Activated CD4-positive, alpha-beta T cell treated with anti-CD3 and anti-CD28 coated beads for 48 hours (primary cell): ENCODE measurements at regions not wholly inside any gene's neighbourhood (a gene's known extent, or its start where the extent isn't known, plus 50 kb on each side); places are given as distances from the start of the nearest gene placed in this dataset.
"Not testable (repeated sequence)": the region's sequence is repeated elsewhere in the genome, so short reads cannot be mapped to it uniquely, and the experiment has no call there.

Source experiments
- DNase-seq: peaks from one replicate; pipeline ENCODE4 v3.0.0-alpha.2; 2020

DNA sequence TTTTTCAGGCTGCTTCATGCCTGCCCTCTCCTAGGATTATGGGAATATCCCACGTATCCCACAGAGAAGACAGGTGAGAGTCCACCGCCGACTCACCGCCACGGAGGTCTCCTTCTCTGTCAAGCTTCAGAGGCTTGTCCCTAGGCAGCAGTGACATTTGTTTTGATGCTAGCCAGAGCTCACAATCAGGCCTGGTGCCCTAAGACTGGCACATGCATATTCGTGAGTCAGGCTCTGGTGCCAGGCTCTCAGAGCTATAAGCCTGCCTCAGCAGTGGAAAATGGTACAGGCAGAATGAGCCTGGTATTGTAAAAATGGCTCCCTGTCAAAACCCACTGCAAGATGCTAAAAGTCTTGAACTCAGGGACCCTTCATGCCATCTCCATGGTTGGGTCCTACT, 65.5 kb downstream of the RBMY1A1 start:
- no peak for DNase-seq

DNA sequence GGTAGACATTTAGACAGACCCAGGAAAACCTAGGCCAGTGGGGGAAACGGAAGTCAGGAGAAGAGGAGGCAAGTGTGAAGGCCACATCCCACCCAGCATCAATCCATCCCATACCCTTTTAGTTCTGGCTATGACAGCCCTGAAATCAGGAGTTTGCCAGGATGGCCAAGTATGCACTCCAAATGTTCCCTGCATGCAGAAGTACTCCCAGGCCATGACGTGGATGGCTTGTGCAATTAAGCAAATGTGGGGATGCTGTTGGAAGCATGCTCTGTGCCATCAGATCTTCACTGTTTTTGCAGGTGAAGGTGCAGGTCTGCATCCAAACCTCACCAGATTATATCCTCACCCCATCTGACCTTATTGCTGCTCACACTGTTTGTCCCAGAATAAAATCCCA, 66.8 kb downstream of the RBMY1A1 start:
- DNase-seq: no peak

DNA sequence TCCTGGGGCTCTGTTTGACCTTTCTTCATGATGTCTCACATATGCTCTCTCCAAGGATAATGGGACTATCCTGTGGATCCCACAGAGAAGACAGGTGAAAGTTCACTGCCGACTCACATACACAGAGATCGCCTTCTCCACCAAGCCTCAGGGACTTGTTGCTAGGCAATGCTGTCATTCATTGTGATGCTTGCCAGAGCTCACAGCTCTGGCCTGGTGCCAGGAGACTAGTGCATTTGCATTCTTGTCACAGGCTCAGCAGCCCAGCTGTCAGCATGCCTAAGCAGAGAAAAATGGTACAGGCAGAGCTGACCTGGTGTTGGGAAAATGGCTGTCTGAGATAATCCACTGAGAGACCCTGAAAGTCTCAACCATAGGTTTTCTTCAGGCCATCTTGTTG, 67.9 kb downstream of the RBMY1A1 start:
- no peak for DNase-seq

DNA sequence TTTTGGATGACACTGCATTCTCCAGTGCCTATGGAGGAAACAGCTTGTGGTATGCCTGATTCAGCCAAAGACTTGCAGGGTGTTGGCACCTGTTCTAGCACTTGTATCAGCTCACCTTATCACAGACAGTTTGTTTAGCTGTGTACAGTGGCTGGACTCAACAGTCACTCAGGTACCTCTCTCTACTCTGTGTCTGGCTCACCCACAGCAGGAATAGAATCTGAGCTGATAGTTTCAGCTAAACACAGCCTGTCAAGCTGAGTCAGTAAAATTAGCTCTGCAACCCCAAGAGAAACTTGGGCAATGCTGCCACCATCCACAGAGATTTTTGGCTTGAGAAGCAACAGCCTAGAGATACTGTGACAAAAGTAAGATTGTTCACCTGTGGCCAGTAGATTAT, 101.5 kb downstream of the RBMY1A1 start:
- DNase-seq: no peak

DNA sequence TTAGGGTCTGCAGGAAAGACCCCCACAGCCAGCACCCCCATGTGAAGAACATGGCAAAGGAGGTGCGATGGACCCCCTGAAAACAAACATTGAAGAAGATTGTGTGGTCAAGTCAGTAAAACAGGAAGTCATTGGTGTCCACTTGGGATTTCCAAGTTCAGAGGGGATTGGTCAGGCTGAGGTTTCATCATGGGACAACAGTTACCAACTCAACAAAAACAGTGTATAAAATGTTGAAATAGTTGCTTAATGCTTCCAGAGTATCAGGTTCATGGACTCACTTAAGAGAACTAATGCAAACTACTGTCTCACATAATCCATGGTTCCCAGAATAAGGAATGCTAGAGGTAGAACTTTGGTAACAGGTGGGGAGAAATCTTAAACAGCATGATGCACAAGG, 115.8 kb downstream of the RBMY1A1 start:
- DNase-seq: no peak

DNA sequence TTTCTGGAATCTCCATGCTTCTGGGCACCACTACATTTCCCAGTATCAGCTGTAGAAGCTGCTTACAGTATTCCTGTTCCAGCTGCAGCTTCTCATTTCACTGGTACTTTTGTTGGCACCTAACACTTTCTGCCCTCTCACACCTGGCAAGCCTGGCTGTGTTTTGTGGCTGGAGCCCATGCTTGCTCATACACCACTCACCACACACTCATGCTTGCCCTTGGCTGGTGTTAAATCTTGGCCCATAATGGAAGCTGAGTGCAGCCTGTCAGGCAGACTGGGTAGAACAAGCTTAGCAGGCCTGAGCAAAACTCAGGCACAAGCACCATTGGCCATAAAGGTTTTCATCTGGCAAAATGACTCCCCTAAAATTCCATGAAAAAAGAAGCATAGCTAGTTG, 124.4 kb downstream of the RBMY1A1 start:
- DNase-seq: not testable (repeated sequence)

DNA sequence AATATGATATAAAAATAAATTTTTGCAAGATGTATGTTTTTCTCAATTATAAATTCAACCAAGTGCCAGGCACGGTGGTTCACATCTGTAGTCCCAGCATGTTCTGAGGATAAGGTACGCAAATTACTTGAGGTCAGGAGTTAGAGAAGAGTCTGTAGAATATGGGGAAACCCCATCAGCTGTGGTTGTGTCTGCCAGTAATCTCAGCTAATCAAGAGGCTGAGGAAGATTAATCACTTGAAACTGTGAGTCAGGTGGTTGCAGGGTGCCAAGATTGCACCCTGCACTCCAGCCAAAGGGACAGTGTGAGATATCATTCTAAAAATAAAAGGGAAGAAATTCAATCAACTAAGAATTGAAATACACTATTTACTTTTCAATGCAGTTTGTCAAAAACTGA, 144.9 kb downstream of the RBMY1A1 start:
- DNase-seq: peak; percentile 3

DNA sequence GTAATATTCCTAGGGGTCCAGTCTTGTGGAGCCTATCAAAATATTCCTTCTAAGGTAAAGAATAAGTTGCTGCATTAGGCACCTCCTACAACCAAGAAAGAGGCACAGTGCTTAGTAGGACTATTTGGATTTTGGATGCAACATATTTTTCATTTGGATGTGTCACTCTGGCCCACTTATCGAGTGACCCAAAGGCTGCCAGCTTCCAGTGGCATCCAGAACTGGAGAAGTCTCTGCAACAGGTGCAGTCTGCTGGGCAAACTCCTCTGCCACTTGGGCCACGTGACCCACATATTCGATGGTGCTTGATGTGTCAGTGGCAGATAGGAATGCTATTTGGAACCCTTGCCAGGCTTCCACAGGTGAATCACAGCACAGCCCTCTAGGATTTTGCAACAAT, 151.7 kb downstream of the RBMY1A1 start:
- not testable (repeated sequence) for DNase-seq

DNA sequence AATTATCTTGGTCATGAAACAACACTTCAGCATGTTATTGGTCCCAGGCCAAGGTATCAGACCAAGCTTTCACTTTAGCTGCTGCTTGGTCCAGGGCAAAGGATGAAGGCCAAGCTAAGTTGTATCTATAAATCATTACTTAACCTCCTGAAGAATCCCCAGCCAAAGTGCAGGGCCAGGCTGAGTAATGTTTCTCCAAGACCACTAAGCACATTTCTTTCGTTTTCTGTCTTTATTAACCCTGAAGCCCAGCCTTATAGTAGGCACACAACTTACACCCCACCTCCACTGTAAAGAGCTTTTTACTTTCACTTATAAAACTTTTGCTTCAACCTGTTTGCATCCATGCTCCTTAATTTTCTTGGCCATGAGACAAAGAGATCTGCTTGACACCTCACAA, 167.3 kb downstream of the RBMY1A1 start:
- not testable (repeated sequence) for DNase-seq

DNA sequence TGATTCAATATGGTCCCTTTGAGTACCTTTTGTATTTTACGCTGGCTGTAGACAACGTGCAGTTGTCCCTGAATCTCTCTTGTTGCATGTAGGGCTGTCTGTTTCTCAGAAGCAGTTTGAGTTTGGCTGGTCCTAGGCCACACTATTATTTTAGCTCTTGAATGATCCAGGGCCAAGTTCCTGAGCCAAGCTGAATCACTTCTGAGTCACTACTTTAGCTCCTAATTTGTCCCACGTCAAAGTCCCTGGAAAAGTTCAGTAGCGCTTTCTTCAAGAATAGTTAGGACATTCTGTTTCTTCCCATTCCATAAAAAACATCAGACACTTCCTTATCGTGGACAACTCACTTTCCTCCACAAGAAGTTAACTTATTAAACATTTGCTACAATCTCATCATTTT, 168.2 kb downstream of the RBMY1A1 start:
- DNase-seq: not testable (repeated sequence)

DNA sequence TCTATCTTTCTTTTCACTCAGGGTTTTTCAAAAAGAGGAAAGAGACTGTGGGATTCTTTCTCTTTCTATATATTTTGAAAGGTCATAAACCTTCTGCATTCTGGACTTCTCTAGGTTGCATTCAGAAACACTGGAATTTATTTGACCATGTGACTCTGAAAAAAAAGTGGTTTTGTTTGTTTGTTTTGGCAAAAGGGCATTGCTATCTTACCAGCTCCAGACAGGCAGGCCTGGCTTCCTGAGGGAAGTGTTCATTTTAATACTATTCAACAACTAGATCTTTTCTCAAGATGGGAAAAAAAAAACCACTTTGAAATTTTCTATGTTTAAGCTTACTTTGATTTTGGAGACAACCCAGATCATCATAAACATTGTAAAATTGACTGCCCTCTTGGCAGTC, 170.6 kb downstream of the RBMY1A1 start:
- DNase-seq: no peak

DNA sequence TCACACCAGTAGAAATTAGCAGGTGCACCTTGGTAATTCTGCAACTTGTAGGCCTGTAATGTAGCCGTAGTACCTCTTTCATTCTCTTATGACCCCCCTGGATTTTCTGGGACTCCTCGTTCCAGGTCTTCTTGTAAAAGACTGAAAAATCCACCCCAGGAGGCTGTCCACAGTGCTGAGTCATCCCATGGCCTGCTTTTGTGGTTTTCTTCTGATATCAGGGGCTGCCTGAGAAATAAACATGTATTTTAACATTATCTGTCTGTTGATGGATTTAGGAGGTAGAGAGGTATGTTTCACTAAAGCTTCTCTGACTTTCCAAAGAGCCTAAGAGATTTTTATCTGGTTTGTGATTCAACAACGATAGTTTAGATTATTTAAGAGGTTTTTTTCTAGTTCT, 171.9 kb downstream of the RBMY1A1 start:
- DNase-seq: not testable (repeated sequence)

DNA sequence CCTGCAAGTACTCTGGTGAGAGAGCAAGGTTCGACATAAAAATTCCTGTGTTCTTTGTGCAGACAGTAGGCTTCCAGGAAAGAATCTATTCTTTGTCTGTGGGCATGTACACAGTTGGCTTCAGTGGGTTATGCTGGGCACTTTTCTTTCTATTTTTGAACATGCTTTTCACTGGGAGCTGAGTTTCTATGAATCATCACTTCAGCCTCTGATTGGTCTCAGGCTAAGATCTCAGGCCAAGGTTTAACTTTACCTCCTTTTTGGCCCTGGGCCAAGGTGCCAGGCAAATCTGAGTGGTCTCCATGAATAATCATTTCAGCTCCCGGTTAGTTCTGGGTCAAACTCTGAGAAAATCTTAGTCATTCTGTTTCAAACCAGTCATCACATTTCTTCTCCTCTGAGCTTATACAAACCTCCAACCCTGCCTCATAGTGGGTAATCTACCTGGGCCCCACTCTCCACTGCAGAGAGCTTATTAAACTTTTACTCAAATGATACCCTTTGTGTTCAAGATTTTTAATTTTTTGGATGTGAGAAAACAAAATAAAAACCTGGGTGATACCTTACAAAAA, 158.8 kb downstream of the RBMY1D start:
- DNase-seq: not testable (repeated sequence)

DNA sequence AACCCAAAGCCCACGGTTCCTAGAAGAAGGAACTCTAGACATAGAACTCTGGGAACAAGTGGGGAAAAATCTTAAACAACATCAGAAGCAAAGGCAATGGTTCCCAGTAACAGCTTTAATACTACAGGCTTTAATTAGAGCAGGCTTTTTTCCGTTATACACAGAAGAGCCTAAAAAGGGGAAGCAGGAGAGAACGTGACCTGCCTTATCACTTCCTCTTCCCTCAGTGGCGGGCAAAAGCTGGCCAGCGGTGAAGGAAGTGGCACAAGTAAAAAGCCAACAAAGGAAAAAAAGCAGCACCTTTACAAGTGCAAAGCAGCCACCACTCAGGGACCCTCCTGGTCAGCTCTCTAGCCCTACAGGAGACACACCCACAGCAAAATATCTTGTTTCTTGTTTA, 149.3 kb downstream of the RBMY1D start:
- not testable (repeated sequence) for DNase-seq

DNA sequence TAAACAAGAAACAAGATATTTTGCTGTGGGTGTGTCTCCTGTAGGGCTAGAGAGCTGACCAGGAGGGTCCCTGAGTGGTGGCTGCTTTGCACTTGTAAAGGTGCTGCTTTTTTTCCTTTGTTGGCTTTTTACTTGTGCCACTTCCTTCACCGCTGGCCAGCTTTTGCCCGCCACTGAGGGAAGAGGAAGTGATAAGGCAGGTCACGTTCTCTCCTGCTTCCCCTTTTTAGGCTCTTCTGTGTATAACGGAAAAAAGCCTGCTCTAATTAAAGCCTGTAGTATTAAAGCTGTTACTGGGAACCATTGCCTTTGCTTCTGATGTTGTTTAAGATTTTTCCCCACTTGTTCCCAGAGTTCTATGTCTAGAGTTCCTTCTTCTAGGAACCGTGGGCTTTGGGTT, 134.1 kb downstream of the RBMY1D start:
- not testable (repeated sequence) for DNase-seq

DNA sequence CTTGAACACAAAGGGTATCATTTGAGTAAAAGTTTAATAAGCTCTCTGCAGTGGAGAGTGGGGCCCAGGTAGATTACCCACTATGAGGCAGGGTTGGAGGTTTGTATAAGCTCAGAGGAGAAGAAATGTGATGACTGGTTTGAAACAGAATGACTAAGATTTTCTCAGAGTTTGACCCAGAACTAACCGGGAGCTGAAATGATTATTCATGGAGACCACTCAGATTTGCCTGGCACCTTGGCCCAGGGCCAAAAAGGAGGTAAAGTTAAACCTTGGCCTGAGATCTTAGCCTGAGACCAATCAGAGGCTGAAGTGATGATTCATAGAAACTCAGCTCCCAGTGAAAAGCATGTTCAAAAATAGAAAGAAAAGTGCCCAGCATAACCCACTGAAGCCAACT, 126.5 kb downstream of the RBMY1D start:
- DNase-seq: not testable (repeated sequence)

DNA sequence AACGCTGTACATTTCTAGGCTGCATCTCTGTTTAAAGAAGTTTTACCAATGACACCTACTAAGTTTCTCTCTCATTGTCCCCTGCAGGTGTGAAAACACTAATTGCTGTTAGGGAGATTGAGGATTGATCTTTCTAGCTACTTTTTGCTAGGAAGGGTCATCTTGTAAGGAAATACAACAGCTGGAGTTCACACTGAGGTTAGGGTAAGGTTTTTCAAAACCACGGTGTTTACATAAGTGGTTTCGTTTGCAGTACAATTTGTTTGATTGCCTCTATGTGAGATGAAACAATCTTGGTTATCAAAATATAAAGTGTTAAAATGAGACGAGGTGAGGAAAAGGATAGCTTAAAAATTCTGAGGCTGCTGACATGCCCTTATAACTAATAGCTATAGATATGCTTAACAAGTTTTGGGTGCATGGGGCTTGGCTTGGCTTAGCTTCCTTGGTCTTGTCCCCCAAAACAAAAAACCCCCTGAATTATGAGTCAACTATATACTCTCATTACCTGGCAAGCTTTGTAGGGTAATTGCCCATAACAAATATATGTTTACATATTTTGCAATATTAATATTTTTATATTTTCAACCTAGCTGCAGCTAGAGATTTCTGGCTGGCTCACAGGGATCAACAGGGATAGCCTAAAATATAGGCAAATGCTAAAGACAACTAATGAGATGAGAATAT, 112.0 kb downstream of the RBMY1D start:
- DNase-seq: not testable (repeated sequence)

DNA sequence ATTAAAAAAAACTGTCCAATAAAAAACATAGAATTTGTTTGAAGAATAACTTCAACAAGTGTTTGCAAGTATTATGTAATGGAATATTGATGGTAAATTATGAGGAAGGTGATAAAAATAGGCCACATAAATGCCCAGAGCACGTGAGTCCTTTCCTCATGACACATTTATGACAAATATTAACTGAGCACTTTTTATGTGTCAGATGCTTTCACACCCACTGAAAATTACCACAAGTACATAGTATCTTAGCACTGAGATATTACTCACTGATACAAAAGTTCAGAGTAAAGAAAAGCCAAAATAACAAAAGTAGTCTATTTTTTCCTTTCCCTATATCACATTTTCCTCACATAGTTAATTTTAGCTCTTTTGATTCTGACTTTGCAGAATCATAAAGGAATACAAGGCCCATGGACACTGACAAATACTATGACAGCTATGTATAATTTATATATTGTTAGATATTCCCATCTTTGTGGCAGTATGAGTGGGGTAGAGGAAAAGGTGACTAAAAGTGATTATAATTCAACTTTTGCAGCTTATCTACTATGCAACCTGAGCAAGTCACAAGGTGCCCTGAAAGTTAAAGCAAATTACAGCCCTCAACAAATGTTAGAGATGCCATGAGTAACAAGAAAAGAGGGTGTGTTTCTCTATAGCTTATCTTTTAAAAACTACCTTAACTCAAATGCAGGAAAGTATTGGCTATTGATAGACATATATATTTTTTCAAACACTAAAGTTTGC, 80.7 kb downstream of the RBMY1D start:
- no peak for DNase-seq

DNA sequence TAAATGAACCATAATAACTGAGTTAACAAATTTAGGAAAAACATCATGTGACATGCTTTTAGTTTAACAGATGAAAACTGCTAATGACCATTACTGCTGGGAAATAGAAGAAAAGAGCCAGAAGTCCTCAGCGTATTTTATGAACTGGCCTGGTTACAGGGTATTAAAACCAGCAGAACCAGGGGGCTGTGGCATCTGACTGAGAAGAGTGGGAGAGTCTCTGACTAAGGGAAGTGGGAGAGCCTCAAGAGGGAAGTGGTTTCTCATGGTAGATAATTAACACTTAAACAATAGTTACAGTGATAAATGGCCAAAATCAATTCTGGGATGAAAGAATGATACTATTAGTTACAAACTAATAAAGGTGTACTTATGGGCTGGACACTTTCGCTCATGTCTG, 79.8 kb downstream of the RBMY1D start:
- DNase-seq: no peak

DNA sequence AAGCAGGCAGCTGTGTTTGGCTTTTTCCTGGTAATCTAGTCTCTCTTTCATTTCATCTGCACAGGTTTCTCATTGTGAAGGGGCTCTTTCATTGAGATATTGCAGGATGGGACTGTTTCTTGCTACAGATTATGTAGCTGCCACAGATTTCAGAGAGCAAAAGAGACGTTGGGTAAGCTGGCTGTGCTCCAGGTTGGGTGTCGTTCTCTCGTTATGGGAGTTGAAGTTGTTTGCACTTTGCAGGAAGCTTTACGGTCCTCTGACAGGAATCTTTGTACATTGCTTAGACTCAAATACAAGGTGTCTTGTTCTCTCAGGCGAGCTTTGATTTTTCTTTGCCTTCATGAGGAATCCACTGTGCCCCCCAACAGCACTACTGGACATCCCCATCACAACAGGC, 72.4 kb downstream of the RBMY1D start:
- no peak for DNase-seq

DNA sequence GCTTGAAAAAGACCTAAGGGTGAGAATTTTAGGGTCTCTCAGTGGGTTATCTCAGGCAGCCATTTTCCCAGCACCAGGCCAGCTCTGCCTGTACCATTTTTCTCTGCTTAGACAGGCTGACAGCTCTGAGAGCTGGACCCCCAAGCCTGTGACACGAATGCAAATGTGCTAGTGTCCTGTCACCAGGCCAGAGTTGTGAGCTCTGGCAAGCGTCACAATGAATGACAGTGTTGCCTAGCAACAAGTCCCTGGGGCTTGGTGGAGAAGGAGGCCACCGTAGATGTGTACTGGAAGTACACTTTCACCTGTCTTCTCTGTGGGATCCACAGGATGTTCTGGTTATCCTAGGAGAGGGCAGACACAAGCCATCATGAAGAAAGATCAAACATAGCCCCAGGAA, 66.7 kb downstream of the RBMY1D start:
- no peak for DNase-seq
